Fibroblast of skin of back (primary cell): ENCODE measurements at regions not wholly inside any gene's neighbourhood (a gene's known extent, or its start where the extent isn't known, plus 50 kb on each side); places are given as distances from the start of the nearest gene placed in this dataset.

Experiments used
- DNase-seq: peaks from one replicate; pipeline ENCODE4 v3.0.0-alpha.2; 2013

DNA sequence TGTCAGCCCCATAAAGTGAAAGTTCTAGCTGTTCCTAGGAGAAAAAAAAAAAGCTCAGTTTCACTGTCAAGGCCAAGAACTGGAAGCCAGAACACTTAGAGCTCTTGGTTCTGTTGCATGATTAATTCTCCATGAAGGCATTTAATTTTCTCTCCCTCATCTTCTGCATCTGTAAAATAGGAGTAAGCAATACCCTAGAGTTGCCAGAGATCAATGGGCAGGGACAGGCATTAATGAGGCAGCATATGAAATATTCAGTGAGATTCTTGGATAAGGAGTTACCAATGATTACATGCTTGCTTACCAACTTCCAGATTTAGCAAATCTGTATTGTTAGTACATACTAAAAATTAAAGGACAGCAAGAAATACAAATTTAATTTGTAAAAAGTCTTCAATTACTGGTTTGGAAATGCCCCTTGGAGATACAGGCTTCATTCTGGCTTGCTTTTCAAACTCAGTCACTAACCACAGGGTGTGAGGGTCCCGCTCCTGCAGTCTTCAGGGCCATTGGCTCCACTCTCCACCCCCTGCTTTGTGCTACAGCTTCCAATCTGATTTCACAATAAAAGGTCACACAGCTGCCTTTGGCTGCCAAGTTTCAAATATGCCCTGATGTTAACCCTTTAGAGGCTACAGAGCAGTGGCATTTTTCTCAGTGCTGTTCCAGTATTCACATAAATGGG is 624.6 kb downstream of the BNC2 start:
- no peak for DNase-seq

DNA sequence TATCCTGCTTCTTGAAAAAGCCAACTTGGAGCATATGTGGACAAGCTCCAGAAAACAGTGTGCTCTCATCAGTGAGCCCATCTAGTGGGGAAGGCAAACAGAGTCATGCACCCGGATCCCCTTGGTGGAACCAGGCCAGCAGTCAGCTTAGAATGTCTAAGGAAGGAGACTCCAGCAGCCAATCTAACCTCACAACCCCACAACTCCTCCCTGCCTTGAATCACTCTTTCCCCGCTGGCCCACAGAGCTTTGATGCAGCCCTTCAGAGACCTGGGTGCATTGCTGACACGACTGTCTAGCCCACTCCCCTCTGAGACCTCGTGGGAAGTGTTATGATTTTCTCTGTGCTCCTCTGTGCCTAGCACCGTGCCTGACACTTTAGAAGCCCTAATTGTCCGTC is 623.7 kb downstream of the BNC2 start:
- peak; percentile 34 for DNase-seq

DNA sequence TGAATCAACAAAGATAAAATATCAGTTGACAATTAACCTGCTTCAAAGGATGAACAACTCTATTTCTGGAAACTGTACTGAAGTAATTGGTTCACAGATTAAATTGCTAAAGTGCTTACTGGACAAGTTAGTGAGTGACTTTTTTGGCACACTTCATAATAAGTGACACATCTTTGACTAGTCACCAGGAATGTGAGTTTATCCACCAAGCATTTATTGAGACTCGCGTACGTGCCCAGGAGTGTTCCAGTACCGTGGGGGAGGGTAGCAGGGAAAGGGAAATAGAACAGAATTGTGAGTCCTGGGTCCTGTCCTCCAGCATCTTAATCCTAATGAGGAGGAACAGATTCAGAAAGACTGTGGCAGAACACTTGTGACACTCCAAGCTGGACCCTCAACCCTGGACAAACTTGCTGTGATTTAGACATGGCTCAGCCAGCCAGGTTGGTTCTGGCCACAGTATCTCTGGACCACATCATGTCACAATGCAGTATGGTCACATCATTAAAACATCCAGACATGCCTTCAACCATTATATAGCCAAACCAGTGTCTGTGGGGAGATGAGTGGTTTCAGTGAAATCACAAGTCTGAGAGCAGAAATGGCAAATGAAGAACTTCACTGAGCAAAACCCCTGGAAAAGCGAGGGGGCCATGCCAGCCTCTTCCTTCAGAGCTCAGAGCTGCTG is 623.1 kb downstream of the BNC2 start:
- DNase-seq: peak; percentile 95

DNA sequence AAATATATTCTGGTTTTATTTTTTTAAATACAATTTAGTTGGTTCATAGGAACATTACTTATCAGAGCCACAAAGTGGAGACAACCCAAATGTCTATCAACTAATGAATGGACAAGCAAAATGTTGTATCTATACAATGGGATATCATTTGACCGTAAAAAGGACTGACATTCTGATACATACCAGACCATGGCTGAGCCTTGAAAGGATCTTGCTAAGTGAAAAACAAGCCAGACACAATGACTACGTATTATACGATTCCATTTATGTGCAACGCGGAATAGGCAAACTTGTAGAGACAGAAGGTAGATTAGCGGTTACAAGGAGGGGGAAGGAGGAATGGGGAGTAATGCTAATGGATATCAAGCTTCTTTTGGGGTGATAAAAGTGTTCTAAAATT is 621.6 kb downstream of the BNC2 start:
- no peak for DNase-seq

DNA sequence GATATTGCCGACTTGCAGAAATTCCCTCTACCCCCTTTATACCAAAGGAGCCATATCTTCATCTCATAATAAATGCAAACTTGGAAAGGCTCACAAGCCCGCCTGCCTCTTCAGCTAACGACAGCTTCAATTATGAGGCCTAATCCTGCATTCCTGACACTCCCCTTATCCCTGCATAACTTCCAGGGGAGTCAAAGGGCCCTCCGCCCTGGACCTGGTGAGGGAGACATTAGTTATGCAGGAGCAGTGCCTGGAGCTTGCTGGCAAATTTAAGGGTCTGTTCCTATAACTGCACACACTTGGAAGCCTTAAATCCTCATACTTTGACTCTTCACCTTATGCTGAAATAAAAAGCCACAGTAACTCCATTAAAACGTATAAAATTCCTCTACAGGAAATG is 617.9 kb downstream of the BNC2 start:
- DNase-seq: peak; percentile 46

DNA sequence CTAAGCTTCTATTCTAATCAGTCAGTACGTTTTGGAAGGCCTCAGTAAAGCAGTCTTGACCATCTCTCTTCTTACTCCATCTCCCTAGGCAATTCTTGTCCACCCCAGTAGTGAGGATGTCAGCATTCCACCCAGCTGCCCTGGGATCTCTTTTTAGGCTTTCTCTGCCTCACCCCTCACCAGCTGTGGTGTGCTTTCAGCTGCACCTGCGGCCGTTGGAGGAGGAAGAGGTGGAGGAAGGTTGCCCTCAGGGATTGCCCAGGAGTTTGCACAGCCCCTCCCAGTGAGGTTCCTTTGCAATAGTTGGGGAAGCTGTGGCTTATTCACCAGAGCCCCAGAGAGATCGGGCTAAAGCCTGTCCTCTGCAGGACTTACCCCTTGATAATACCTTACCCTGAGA is 615.8 kb downstream of the BNC2 start:
- DNase-seq: no peak

DNA sequence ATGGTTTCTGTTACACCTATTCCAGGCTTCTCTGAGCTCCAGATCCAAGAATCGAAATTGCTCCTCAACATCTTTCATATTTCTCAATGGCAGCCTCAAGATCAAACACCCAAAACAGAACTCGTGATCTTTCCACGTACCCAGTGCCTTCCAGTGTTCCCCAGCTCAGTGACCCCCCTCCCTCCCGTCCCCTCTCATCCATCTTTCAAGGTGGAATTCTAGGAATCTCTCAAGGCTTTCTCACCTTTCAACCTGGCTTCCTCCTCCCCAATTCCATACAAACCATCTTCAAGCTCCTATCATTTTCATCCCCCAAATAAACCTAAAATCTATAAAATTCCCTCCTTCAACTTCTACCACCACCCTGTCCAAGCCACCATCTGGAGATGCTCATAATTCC is 615.3 kb downstream of the BNC2 start:
- DNase-seq: no peak

DNA sequence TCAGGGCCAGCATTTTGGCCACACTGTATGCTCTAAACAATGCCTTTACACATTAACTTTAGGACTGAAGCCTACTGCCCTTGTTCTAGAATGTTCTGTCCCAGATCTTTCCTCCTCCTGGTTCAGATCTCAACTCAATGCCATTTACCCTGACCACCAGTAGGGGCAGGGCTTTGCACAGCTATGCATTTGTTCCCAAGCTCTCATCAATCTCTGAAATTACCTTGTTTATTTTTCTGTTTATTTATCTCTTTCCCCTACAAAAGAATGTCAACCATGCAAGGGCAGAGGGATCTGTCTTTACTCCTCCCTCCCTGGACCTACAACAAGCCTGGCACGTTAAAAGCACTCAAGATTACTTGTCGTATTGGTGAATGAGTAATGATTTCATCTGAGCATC is 612.9 kb downstream of the BNC2 start:
- DNase-seq: no peak

DNA sequence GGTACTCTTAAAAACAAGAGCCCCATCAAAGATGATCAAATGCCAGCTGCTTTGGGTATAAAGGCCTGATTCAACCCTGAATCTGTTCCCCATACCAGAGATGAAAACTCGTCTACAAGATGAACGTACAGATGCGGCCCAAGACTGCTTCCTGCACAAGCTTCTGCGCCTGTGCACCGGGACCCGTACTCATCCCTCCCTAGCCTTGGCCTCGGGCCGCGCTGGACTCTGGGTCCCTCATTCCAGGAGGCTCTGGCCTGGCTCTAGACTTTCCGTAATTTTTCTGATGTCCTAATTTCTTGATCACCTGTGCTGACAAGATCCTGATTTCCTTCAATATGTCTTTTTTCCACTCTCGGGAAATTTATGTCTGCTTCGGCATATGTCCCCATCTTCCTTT is 612.3 kb downstream of the BNC2 start:
- DNase-seq: no peak

DNA sequence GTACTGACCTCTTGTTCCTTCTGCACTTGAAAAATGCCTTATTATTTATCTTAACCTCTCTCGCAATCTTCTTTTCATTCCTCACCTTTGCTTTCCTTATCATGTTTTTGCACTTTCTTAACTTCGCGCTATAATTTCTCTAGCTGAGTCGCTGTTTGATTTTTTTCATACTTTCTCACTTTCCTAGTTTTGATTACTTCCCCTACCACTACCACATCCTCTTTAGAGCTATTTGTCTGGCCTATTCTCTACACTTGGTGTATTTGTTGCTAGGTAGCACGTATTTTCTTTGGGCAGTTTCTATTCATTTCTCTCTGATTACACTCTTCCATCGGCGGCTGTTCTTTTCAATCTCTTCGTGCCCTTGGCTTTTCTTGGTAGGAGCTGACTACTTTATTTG is 611.8 kb downstream of the BNC2 start:
- DNase-seq: no peak

DNA sequence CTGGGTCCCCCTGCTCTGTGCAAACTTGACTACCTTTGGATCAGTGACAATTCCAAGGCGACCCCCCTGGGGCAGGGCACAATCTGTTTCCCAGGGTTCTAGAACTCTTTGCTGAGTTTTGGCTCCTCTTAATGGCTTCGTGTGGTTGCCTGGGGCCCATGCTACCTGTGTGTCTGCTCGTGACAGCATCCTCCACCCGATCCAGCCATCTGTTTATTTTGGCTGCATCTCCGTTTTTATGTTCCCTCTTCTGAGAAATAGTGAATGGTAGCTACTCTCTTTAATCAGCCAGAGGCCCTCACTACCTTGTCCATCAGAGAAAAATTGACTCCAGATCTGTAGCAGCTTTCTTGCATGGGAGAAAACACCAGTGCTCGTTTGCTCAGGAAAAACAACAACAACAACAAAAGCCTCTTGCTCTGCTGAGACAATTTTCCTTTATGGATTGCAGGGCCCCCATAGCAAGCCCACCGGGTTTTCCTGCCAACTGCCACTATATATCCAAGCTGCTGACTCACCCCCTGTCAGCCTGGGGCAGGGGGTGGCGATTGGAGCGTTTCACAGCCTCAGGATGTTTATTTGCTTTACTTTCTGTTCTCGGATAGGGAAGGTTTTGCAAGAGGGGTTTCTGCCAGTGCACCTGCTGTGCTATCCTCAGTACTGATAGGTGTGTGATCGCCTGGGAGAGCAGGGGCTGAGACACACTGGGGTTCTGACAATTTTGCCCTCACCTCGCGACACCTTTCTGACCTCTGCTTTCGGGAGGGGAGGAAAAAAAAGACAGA is 607.8 kb downstream of the BNC2 start:
- peak; percentile 32 for DNase-seq

DNA sequence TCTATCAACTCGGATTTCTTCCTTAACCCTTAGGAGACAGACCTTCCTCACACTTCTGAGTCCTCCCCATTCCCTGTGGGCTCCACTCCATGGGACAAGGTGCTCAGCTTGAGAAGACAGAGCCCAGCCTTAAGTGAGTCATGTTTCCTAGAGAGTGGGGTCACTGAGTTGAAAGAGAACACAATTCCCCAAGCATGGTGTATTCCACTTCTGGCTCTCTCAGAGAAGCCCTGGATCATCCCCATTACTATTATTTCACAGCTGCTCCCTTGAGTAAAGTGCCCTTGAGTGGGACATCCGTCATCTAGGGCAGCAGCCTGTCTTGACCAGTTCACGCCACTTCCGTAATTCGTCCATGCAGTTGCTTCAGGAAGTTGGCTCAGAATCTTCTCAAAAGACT is 604.8 kb downstream of the BNC2 start:
- DNase-seq: no peak

DNA sequence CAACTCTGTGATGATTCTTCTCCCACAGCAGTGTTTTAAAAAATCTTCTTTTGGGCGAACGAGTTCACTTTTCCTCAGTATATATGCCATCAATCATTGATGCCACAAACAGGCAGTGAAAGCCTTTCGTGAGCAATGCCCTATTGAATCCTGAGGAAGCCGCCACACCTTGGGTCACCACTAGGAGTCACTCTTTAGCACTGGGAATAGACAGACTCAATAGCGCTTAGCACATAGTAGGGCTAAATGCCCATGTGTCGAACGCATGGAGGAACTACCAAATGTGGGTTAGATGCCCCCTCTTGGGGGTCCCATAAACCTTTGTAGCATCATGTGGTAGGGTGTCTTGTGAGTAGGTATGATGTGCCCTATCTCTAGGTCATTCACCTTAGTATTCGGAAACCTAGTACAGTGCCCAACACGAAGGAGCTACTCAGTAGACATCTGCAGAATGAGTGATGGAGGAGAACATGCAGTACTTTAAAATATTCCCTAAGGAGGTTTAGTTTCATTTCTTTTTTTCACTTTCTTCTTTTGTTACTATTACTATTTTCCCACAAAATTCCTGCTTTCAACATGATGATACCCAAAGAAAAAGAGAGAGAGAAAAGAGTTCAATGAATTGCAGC is 603.7 kb downstream of the BNC2 start:
- DNase-seq: peak; percentile 16

DNA sequence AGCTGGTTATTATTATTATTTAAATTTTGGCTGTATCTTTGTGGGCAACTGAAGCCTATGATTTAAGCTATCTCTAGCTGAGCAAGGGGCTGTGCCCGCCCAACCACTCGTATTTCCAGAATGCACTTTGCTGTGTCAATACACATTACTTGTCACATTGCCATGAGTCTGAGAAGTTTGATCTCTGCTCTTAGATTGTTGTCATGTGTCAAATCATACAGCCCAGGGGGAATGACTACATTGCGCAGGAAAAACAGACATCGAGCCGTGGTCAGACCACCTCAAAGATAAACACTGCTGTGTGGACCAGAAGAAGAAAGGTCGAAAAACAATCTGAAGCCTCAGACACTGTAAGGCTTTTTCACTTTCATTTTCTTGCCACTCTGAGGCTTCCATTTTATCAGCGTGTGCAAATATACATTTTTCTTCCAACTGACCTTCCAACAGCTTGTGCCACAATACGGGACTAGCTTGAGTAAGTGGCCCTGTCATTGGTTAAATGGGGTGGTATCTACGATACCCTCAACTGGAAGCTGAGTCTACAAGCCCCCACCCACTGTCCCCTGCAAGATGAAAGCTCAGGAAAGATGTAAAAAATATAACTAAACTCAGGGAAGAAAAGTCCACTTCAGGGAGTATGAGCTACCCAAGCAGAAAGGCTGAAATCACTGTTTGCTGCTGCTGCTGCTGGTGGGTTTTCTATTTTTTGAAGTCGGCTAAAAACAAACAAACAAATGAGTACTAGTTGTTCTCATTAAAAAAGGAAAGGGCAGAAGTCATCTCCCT is 603.0 kb downstream of the BNC2 start:
- peak; percentile 84 for DNase-seq

DNA sequence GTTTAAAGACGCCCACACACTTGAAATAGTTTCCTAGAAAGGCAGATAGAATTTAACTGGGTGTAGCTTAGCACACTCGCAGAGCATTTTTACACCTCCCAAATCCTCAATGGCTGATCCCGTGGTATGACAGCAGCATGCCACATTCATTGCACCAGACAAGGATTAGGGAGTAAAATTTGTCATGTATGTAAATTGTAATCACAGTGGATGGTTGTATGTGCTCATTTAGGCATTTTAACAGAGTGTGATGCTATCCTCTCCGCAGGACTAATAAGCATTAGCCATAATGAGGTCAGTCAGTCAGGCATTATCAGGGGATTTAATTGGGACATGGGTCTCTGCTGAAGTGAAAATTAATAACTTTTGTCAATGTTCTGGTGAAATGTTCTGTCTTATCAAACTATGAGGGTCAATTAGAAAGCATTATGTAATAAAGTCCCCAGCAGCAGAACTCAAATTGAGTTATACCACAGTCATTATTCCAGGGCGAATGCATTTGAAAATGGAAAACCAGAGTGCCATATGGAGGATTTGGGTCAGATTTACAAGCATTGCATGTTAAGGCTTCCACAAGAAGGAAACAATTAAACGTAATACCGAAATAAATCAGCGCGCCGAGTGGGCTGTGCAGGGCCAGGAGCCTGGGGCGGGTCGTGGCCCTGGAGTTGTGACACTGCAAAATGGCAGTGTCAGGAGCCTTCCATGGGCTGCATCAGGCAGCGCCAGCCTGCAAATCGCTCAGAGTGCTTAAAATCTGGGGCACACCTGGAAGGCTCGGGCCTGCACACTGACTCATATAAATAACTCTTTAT is 602.2 kb downstream of the BNC2 start:
- no peak for DNase-seq

DNA sequence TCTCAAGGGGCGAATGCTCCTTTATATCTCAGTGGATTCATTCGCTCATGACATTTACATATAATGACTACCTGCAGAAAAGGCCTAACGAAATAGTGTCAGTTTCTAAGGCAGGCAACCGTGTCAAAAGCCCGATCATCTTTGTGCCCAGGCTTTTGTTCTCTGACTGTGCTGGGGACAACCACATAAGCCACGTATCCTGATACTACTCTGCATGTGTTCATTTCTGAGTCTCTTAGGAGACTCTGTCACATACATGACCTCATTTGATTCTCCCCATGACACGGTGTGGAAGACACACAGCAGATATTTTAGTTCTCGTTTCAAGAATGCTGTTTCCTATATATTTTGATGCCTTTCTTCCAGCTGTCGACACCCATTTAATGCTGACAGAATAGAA is 598.5 kb downstream of the BNC2 start:
- DNase-seq: no peak

DNA sequence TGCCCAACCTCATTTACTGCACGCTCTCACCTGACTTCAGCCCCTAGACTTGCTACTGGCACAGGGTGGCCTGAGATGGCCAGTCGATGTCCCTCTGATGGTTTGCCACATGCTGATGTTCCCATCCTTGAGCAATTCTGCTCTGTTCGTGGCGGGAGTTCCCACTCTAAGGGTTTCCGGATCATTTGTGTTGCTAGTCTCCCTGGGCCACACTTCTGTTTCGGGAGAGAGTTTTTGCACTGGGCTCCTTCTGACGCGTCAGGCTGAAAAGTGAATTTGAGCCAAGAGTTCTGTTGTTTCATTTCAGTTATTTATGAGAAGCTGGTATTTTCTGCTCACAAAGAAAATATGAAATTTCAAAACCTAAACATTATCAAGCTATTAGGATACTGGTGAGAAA is 597.7 kb downstream of the BNC2 start:
- DNase-seq: no peak

DNA sequence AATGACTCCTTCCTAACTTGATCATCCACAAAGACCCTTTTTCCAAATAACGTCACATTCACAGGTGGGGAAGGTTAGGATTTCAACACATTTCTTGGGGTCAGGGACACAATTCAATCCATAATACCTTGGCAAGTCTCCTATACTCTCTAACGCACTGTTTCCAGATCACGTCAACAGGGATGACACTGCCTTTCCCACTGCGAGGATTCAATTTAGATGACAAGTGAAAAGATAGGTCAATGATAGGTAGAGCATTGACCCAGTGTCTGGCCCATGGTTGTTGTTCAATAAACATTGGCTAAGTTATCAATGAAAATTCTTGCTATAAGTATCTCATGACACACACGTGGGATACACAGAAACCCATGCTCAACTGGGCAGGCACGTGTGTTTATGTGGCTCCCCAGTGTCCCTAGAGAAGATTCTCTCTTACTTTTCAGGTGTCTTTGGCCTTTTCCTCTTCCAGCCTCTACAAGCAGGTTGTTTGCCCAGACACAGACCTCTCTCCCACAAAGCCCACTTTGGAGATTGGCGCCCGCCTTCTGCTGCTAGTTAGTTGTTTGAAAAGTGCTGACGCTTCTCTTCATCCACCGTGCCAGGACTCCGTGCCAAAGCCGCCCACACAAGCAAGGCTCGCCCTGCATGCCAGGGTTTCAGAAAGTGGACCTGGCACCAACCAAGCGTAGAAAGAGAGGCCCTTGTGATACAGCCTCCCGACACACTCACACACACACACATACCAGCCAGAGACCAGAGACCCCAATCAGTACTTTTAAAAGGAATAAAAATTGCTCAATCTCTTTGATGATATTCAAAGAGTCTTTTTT is 594.5 kb downstream of the BNC2 start:
- no peak for DNase-seq

DNA sequence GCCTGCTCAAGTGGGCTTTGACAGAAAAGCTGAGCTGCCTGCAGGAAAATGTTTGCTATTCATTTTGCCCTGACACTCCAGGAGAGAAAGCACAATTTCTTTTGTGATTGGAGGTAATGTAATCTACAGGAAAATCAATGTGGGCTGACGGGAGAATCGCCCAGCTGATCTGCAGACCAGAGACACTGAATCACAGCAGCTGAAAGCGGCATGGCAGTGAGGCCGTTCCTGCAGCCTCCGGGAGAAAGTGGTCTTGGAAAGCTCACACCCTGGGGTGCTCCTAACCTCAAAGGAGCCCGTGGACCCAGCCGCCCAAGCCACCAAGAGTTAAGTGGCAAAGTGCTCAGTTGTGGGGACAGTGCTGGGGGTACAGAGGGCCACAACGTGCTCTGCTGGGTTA is 593.6 kb downstream of the BNC2 start:
- no peak for DNase-seq

DNA sequence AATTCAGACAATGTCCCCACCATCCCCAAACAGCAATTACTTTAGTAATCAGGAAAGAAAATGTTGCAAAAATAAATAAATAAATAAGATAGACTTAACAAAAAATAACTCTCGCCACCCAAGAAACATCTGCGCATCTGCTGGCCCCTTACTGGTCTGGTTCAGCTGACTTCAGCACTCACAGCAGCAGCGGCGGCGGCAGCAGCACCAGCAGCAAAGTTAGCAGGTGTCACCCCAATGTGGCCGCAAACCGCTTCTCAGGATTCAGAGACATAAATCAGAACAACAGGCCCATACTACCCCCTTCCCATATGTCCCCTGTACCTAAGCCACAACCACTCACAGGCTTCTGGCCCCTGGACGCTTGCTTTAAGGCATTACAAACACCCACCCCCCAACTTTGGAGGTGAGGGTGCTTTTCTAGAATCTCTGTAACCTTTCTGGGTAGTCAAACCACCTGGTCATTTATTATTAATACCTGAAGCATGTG is 593.0 kb downstream of the BNC2 start:
- DNase-seq: no peak
